ENCODE measurements at regions not wholly inside any gene's neighbourhood (a gene's known extent, or its start where the extent isn't known, plus 50 kb on each side); places are given as distances from the start of the nearest gene placed in this dataset.

- Histone ChIP-seq H3K4me1 (replicated peaks) (no peaks in the 10 kb centered on the region), H3K36me3 (no peaks in the 10 kb centered on the region), H3K9me3 (no peaks in the 10 kb centered on the region), H3K4me3 (no peak overlapping the region), H3K27me3 (replicated peaks; ENCODE audit: insufficient read depth) (no peaks in the 10 kb centered on the region), H3K27ac (no peak overlapping the region)
- no peak for DNase-seq (ENCODE audit: low spot score)
- intact Hi-C loops (cut with DNase I): no loop called here
- TF ChIP-seq POLR2AphosphoS5 (IDR thresholded peaks at IDR 0.05) (no peak), POLR2A (IDR thresholded peaks at IDR 0.05) (no peak), CTCF (IDR thresholded peaks at IDR 0.05) (no peak)
- WGBS: 81% methylated on average over 9 of the region's 9 CpGs
Observed at GRCh38 chr3:193124861-193125260, 116.2 kb upstream of the PLAAT1 start.

GRCh38 chr3:193129607-193130006 lies 111.4 kb upstream of the PLAAT1 start:
- Histone ChIP-seq H3K4me3 (no peak overlapping the region), H3K27ac (no peak overlapping the region), H3K27me3 (replicated peaks; ENCODE audit: insufficient read depth) (no peaks in the 10 kb centered on the region), H3K36me3 (no peaks in the 10 kb centered on the region), H3K9me3 (no peaks in the 10 kb centered on the region), H3K4me1 (replicated peaks) (no peaks in the 10 kb centered on the region)
- WGBS: 62% methylated on average over 4 of the region's 4 CpGs
- intact Hi-C loops (cut with DNase I): no loop called here
- DNase-seq (ENCODE audit: low spot score): no peak
- TF ChIP-seq POLR2AphosphoS5 (IDR thresholded peaks at IDR 0.05): no peak
- no peak for TF ChIP-seq POLR2A (IDR thresholded peaks at IDR 0.05)
- TF ChIP-seq CTCF (IDR thresholded peaks at IDR 0.05): no peak

- Histone ChIP-seq H3K4me3 (no peak overlapping the region), H3K27ac (no peak overlapping the region), H3K4me1 (replicated peaks) (no peaks in the 10 kb centered on the region), H3K27me3 (replicated peaks; ENCODE audit: insufficient read depth) (no peaks in the 10 kb centered on the region), H3K36me3 (no peaks in the 10 kb centered on the region), H3K9me3 (no peaks in the 10 kb centered on the region)
- TF ChIP-seq CTCF (IDR thresholded peaks at IDR 0.05): no peak
- no peak for TF ChIP-seq POLR2AphosphoS5 (IDR thresholded peaks at IDR 0.05)
- no peak for TF ChIP-seq POLR2A (IDR thresholded peaks at IDR 0.05)
- no peak for DNase-seq (ENCODE audit: low spot score)
- intact Hi-C loops (cut with DNase I): no loop called here
- WGBS: 85% methylated on average over 4 of the region's 4 CpGs
Observed at GRCh38 chr3:193130576-193130975, 110.4 kb upstream of the PLAAT1 start.

- TF ChIP-seq POLR2A (IDR thresholded peaks at IDR 0.05): no peak
- TF ChIP-seq POLR2AphosphoS5 (IDR thresholded peaks at IDR 0.05): no peak
- TF ChIP-seq CTCF (IDR thresholded peaks at IDR 0.05): no peak
- no peak for DNase-seq (ENCODE audit: low spot score)
- Histone ChIP-seq H3K36me3 (no peaks in the 10 kb centered on the region), H3K4me3 (no peak overlapping the region), H3K9me3 (no peaks in the 10 kb centered on the region), H3K4me1 (replicated peaks) (no peaks in the 10 kb centered on the region), H3K27ac (no peak overlapping the region), H3K27me3 (replicated peaks; ENCODE audit: insufficient read depth) (no peaks in the 10 kb centered on the region)
- intact Hi-C loops (cut with DNase I): no loop called here
- 57% methylated on average over 2 of the region's 2 CpGs for WGBS
Observed at GRCh38 chr3:193132241-193132640, 108.8 kb upstream of the PLAAT1 start.

GRCh38 chr3:193132964-193133363 lies 108.1 kb upstream of the PLAAT1 start:
- no peaks in the 10 kb centered on the region for H3K9me3 ChIP-seq
- no peak for TF ChIP-seq POLR2AphosphoS5 (IDR thresholded peaks at IDR 0.05)
- TF ChIP-seq CTCF (IDR thresholded peaks at IDR 0.05): no peak
- no peak for TF ChIP-seq POLR2A (IDR thresholded peaks at IDR 0.05)
- no peaks in the 10 kb centered on the region for H3K36me3 ChIP-seq
- H3K4me1 ChIP-seq (replicated peaks): no peaks in the 10 kb centered on the region
- DNase-seq (ENCODE audit: low spot score): no peak
- WGBS: 87% methylated on average over 4 of the region's 4 CpGs
- no peak overlapping the region for H3K27ac ChIP-seq
- no peak overlapping the region for H3K4me3 ChIP-seq
- H3K27me3 ChIP-seq (replicated peaks; ENCODE audit: insufficient read depth): no peaks in the 10 kb centered on the region
- intact Hi-C loops (cut with DNase I): no loop called here

All from prostate gland (tissue), 2 donors.